ENCODE measurements at regions not wholly inside any gene's neighbourhood (a gene's known extent, or its start where the extent isn't known, plus 50 kb on each side); places are given as distances from the start of the nearest gene placed in this dataset.
"Not testable (repeated sequence)": the region's sequence is repeated elsewhere in the genome, so short reads cannot be mapped to it uniquely, and the experiment has no call there.

DNA sequence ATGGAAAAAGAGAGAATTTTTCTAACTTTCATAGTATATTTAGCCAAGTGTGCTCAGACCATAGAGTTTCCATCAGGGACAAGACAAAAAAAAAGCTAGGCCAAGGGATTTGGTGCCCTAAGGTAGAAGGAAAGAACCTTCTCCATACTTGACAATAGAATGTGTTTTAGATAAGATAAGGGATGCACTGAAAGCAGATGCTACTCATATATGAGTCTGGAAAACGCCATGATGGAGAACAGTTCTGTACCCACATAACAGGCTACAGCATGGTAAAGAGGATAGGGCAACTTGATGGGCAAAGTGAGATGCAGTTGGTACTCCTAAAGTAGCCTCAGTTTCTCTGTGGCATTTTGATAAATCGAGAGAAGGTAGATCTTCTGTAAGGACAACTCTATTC lies 216.4 kb upstream of the NECTIN3 start:
- DNase-seq = no peak

DNA sequence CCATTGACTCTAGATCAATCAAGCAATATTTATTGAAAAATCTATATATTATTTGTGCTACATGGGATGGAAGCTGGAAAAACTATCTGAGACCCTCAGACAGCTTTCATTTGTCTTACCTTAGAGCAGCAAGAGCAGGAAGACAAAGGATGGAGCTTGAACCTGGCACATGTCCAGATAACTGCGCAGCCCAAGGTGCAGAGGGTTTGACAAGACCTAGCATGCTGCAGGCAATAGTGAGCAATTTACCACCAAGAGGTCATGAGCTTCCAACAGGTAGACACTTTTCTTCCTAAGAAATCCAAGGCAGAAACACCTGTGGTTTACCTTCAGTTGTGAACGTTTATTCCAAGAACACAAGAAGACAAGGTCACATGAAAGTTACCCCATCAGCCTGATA lies 214.7 kb upstream of the NECTIN3 start:
- DNase-seq = no peak

DNA sequence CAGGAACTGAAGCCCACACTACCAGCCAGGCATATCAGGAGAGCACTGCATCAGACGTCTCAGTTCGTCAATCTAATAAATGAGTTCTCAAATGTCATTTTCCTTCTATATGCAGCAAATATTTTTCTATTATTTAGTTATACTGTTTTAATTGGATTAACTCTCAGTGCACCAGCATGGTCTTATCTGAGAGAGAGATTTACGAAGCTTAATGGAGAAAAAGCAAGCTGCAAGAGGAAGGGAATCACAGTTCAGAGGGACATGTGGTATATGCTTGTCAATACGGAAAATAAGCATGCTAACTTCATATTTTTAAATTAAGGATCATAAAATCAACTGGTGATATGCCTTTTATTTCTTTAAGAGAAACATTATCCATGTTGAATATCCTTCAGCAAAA lies 213.1 kb upstream of the NECTIN3 start:
- DNase-seq = no peak

DNA sequence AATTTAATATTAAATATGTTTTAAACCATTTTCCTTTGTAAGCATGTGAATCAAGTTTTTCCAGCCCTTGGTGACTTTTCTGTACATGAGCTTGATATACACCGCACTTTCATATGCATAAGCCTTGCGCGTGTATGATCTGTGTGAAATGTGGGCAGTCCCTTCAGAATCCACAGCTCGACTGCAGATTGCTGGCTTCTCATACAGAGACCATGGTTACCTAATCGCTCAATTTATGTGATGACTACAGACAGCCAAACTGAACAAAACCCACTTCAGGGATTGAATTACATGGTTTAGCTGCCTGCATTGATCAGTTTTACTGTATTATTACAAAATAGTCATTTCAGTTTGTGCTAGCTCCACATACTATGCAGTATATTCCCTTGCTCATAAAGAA lies 212.3 kb upstream of the NECTIN3 start:
- no peak for DNase-seq

DNA sequence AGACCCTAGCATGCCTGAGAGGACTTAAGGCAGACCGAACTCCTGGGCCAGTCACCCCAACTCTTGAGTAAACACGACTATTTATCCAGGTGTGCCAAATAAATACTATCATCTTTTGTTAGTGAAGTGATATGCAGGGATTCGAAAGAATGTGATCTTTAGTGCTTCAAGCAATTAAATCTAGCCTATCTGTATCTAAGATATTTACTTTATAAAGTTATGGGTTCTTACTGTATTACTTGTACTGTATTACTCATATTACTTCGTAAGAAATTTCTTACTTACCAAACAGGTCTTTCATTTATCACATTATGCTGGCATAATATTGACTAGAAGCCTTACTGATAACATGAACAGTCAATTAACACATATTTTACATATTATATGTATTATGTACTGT lies 211.6 kb upstream of the NECTIN3 start:
- no peak for DNase-seq

DNA sequence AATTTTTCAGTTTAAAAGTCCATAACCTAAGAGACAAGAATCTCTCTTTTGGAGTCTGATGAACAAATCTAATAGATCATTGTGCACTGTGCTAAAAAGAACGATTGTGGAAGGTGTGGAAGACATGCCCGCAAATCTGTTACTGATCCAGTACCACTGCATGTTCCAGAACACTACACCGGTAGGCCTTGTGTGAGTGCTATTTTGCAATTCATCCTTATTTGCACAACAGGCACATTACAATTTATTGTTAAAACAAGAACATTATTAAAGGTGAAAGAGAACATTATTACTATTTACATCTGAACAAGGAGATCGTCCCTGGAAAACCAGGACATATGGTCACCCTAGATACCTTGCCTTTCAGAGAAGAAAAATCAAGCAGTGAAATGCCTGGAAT lies 205.7 kb upstream of the NECTIN3 start:
- no peak for DNase-seq

DNA sequence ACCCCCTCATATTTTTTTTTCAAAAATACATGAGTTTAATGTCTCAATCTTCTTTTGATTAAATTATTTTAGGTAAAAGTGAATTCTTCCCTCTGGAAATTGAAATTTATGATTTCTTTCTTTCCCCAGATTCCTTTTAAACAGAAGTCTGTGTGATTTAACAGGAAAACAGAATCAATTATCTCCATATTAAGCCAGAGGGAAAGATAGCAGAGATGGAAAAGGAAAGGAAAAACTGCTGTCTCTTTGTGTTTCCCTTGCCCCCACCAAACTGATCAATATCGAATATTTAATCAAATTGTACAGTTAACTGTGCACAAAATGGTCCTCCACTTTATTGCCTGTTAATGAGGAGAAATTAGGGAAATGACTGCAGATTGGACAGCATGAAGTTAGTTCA lies 203.5 kb upstream of the NECTIN3 start:
- no peak for DNase-seq

DNA sequence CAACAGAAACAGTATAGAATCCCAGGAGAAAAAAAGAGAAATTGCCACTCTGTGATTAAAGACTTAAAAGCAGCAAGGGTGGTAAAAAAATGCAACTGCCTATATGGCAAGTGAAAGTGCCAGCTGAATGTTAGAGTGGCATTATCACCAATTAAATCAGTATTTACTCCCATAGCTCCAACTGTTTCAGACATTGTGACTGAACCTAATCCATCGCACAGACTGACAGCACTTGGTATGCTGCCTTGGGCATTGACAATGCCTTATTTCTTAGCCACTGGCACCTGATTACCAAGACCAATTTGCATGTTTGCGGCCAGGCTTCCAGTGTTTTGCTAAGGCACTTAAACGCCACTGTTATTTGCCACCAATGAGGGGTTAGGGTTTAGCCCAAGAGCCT lies 201.9 kb upstream of the NECTIN3 start:
- DNase-seq = no peak

DNA sequence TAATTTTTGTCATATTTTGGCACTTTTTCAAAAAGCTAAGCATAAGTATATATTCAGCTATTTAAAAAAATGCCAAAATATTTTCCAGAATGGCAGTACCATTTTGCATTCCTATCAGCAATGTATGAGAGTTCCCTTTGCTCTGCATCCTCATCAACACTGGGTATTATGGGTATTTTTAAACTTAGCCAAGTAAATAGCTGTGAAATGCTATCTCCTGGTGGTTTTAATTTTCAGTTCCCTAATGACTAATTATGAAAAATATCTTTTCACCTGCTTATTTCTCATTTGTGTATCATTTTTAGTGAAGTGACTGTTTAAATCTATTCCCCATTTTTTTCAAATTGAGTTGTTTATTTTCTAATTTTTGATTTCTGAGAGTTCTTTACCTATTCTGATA lies 199.7 kb upstream of the NECTIN3 start:
- DNase-seq = no peak

DNA sequence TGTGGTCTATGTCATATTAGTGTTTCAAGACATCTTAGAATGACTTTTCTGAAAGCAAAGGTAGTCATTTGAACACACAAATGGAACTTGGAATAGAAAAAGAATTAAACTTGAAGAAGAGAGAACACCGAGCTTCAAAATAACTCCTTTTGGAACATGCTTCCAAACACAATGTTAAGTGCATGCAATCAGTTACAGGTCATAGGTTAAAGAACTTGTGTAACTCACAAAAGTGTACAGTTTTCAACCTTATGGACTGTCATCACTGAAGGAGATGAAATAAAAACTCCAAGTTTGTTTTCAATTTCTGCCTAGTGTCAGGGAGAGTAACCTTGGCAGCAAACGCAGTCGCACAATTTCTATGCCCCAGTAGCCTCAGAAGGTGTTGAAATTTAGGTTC lies 192.9 kb upstream of the NECTIN3 start:
- DNase-seq = no peak

DNA sequence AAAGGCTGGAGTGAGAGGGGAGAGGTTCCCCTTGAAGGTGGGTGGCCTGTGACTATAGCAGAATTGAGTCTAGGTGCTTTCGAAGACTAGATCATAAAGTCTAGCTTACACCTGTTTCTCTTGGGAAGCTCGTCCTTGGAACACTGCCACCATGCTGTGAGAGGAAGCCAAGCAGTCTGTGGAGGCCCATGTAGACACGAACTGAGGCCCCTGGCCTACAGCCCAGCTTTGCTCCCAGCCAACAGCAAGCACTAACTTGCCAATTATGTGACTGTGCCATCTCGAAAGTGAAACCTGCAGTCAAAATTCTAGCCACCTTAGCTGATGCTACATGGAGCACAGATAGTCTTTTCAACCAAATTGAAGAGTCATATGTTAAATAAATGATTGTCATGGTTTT lies 190.5 kb upstream of the NECTIN3 start:
- no peak for DNase-seq

DNA sequence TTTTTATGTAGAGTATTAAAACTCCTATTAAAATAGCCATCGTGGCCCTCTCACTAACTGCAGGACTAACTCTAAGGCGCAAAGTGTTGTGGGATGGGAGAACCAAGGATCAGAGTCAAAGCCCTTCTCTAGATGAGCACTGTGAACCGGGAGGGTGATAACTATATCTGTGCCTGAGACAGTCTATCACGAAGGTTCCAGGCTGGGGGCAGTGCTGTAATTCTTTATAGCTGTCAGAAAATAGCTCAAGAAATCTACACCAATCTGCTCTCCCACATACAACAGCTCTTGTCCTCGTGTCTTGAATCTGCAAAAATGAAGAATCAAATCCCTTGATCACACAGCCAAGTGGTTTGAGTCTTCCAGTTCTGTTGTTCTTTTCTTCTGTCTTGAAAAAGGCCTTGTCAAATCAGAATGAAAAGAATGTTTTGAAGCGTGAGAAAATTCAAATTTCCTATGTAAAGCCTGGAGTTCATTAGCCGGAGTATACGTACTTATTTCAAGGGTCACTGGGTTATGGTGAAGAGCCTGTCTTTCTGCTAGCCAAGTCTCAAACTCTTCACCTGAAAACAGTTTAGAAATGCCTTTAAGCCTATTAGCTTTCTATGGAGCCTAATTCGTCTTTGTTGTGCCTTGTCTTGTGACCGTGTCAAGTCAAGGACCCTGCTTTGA lies 185.3 kb upstream of the NECTIN3 start:
- no peak for DNase-seq

DNA sequence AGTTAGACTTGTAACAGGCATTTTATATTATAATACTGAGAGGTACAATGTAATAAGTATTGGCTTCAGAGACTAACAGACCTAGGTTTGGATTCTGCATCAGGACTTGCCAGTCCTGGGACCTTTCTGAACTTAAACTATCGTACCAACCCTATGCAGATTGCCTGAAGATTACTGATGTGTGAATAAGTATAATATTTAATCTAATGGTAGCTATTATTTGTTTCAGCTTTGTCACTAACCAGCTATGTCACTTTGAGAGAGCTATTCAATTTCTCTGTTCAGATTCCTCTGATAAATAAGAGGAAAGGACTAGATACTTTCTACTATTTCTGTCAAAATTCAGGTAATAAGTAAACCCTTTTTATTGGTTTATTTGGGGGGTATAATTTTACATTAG lies 184.4 kb upstream of the NECTIN3 start:
- no peak for DNase-seq

DNA sequence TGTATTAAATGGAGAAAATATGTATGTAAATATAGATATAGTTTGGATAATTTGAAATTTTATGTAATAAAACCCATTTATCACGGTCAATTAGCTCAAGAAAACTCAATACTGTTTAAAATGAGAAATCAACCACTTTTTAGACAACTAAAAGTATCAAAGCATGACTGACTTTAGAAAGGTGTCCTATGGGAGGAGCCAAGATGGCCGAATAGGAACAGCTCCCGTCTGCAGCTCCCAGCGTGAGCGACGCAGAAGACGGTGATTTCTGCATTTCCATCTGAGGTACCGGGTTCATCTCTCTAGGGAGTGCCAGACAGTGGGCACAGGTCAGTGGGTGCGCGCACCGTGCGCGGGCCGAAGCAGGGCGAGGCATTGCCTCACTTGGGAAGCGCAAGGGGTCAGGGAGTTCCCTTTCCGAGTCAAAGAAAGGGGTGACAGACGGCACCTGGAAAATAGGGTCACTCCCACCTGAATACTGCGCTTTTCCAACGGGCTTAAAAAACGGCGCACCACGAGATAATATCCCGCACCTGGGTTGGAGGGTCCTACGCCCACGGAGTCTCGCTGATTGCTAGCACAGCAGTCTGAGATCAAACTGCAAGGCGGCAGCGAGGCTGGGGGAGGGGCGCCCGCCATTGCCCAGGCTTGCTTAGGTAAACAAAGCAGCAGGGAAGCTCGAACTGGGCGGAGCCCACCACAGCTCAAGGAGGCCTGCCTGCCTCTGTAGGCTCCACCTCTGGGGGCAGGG lies 182.8 kb upstream of the NECTIN3 start:
- not testable (repeated sequence) for DNase-seq

DNA sequence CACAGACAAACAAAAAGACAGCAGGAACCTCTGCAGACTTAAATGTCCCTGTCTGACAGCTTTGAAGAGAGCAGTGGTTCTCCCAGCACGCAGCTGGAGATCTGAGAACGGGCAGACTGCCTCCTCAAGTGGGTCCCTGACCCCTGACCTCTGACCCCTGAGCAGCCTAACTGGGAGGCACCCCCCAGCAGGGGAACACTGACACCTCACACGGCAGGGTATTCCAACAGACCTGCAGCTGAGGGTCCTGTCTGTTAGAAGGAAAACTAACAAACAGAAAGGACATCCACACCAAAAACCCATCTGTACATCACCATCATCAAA lies 182.3 kb upstream of the NECTIN3 start:
- not testable (repeated sequence) for DNase-seq

DNA sequence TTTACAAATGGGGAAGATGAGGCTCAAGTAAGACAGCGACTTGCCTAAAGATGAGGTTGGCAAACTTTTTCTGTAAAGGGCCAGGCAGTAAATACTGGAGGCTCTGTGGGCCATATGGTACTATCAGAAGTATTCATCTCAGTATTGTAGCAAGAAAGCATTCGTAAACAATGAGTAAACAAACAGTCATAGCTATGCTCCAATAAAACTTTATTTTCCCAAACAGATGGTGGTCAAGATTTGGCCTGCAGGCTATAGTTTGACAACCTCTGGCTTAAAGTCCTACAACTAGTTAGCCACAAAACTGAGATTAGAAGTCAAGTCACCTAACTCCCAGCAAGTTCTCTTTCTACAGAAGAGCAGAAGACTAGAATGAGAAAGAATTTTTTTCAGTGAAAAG lies 177.0 kb upstream of the NECTIN3 start:
- no peak for DNase-seq

DNA sequence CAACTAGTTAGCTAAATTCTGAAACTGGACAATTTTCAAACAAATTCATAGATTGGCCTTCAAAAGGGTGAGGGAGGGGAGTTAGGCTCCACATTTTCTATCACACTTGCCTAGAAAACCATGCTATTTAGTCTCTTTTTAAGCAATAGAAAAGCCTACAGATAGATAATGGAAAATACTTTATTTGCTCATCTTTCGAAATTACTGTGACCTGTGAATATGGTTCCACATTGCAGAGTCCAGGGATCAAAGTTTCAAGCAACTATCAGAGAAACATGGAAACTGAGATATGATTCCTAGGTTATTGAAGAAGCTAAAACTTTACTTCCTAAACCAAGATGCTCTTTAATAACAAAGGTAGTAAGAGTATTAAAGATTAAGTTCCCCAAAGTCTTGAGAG lies 176.6 kb upstream of the NECTIN3 start:
- DNase-seq = no peak

DNA sequence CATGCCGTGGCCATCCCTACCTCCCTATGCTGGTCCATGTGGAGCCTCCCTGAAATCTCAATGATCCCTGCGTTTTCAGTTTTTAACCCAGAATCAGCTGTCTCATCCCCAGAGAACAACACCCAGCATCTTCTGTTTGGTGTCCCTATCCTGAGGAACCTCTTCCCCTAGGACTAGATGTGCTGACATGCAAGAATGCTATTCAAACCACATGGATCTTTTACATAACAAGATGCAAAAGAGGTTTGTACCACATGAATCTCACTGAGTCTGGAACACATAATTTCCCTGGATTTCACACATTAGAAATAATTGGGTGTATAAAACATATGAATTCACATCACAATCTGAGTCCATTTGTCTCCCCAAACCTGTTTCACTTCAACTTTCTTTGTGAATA lies 174.6 kb upstream of the NECTIN3 start:
- DNase-seq = no peak

DNA sequence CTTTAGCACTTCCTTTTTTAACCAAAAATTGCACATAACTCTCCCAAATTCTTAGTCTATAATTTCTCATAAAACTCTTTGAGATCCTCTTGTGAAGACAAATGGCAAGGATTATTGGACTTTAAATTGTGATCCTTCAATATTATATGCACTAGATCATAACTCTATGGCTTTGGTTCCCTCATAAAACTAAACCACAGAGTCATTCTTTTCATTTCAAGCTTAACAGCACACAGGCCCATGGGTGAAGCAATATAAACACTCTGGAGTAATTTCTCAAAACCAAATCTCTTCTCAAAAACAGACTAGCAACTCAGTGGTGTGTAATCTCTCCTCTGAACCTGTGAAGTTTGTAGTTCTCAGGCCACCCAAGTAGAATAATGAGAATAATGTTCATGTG lies 171.0 kb upstream of the NECTIN3 start:
- peak; percentile 21 for DNase-seq

DNA sequence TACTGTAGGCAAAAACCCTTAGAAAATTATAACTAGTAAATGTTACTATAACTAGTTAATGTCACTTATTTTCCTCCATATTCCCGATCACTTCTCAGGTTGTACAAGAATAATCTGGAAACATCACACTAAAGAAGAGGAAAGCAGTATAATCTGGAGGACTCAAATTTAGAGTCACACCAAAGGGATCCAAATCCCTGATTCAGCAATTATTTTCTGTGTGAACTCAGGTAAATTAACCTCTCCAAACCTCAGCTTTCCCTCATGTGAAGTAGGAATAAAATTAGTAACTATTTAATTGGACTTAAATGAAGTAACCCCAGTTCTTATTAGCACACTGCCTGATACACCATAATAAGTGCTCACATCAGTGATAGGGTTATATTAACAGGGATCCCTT lies 170.1 kb upstream of the NECTIN3 start:
- DNase-seq = no peak

DNA sequence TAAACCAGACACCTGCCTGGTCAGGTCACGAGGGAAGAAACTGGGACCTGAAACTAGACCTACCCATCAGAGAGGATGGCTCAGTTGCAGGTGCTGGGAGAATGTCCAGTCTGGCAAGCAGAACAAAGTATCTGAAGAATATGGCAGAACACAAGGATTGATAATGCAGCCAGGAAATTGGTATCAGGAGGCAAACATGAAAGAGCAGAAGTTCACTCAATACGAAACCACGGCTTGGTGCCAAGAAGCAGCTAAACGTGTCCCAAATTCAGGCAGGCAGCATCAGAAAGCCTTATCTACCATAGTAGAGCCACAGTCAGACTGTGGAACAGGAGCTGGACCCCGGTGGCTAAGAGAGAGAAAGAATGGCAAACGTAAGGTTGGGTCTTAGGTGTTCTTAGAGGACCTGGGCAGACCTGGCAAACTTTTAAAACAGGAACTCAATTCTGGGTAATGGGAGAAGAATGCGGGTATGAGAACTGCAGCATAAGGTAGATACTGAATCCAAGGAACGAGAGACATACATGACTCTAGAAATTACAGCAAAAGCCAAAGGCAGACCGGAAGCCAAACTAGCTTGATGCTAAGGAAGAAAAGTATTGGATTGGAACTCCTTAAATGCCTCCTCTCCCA lies 169.0 kb upstream of the NECTIN3 start:
- DNase-seq = no peak

DNA sequence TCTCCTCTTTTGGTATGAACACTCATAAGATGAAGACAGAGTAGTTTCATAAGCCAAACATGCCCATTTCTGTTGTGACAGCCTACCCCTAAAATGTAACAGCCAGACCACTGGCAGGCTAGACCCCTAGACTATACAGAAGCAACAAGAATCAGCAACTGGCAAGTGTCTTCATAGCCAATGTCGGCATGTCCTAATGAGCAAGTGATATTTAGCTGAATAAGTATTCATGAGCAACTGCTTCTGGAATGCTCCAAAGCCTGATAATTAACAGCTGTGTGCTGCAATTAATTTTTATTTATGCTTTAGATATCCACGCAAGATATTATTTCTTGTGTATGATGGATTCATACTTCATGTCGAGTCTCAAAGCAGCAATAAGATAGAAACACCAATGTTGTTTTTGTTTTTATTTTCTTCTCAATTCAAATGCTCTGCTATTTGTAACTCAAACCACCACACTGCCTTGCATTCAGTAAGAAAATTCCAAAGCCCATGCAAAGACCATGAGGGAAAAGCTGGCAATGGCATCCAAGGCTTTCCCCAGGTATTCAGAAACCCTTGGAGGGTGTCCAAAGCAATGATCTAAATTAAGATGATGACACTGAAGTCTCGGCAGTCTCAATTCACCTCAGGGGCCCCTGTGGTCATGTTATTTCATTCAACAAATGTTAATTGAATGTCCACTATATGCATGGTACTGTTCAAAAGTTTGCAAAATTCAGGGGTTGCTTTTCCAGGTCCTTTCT lies 167.7 kb upstream of the NECTIN3 start:
- no peak for DNase-seq

DNA sequence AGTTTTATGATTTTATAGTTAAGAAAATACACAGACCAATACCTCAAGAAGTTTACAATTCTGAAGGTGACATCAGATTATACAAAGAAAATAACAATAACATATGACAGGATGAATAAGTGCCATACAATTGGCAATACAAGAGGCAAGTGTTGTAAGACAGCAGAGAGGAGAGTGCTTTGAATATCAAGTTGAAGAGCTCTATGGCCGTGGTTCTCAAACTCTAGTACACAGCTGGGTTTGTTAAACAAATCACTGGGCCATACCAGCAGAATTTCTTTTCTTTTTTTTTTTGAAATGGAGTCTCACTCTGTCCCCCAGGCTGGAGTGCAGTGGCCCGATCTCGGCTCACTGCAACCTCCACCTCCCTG lies 167.1 kb upstream of the NECTIN3 start:
- DNase-seq = no peak

DNA sequence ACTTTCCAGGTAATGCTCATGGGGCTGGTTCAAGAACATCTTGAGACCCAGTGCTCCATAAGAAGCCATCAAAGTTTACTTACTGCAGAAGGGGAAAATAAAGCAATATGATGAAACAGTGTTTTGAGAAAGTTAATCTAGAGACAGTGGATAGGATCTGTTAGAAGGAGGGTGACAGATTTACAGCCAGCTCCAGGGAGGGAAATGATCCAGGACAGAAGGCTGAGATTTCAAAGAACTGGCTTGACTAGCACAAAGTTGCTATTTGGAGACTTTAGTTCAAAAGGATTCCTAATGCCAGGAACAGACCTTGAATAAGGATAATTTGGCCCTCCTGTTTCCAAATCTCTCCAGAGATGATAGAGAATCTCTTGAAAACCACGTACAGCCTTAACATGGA lies 166.5 kb upstream of the NECTIN3 start:
- DNase-seq = no peak
